GM23248 (cell line): ENCODE measurements at regions not wholly inside any gene's neighbourhood (a gene's known extent, or its start where the extent isn't known, plus 50 kb on each side); places are given as distances from the start of the nearest gene placed in this dataset.

Experiments used
- DNase-seq: peaks from one replicate; pipeline ENCODE4 v3.0.0-alpha.2; 2015
- H2AFZ ChIP-seq: fragments of 200-600 bp; sonication (generic); 2 replicates; pipeline ENCODE4 v1.6.1; 2016; ENCODE audit warnings: antibody characterized with exemption
- H3F3A ChIP-seq: fragments of 200-600 bp; sonication (generic); 2 replicates; pipeline ENCODE4 v1.6.1; 2016; ENCODE audit warnings: mild to moderate bottlenecking, antibody characterized with exemption, mixed run types; ENCODE audit not compliant: insufficient read depth
- H3K27ac ChIP-seq: fragments of 200-600 bp; sonication (generic); 2 replicates; pipeline ENCODE4 v1.5.1; 2016; ENCODE audit warnings: mild to moderate bottlenecking
- H3K27me3 ChIP-seq: fragments of 200-600 bp; sonication (generic); replicated peaks from 2 replicates; pipeline ENCODE4 v1.6.1; 2016; ENCODE audit warnings: mild to moderate bottlenecking; ENCODE audit not compliant: insufficient read depth
- H3K36me3 ChIP-seq: fragments of 200-600 bp; sonication (generic); 2 replicates; pipeline ENCODE4 v1.6.1; 2016; ENCODE audit warnings: low read depth, mild to moderate bottlenecking
- H3K4me1 ChIP-seq: fragments of 200-600 bp; sonication (generic); 2 replicates; pipeline ENCODE4 v1.6.1; 2016; ENCODE audit warnings: mild to moderate bottlenecking; ENCODE audit not compliant: insufficient read depth
- H3K4me2 ChIP-seq: fragments of 200-600 bp; sonication (generic); one replicate; pipeline ENCODE4 v1.6.1; 2016; ENCODE audit warnings: mild to moderate bottlenecking; ENCODE audit not compliant: unreplicated experiment
- H3K4me3 ChIP-seq: fragments of 200-600 bp; sonication (generic); 2 replicates; pipeline ENCODE4 v1.5.1; 2016; ENCODE audit warnings: mild to moderate bottlenecking
- H3K79me2 ChIP-seq: fragments of 200-600 bp; sonication (generic); 2 replicates; pipeline ENCODE4 v1.6.1; 2016; ENCODE audit warnings: mild to moderate bottlenecking; ENCODE audit not compliant: insufficient read depth
- H3K9ac ChIP-seq: fragments of 200-600 bp; sonication (generic); 2 replicates; pipeline ENCODE4 v1.6.1; 2016; ENCODE audit warnings: mild to moderate bottlenecking
- H3K9me2 ChIP-seq: fragments of 200-600 bp; sonication (generic); 2 replicates; pipeline ENCODE4 v1.6.1; 2016; ENCODE audit warnings: mixed run types, mild to moderate bottlenecking, moderate library complexity; ENCODE audit not compliant: insufficient read depth
- H3K9me3 ChIP-seq: fragments of 200-600 bp; sonication (generic); one replicate; pipeline ENCODE4 v1.6.1; 2017; ENCODE audit warnings: low read depth
- H4K20me1 ChIP-seq: fragments of 200-600 bp; sonication (generic); 2 replicates; pipeline ENCODE4 v1.6.0; 2016; ENCODE audit not compliant: insufficient read depth
- EZH2 ChIP-seq: fragments of 200-600 bp; sonication (generic); IDR thresholded peaks from 2 replicates; pipeline ENCODE4 v1.6.1; 2018; ENCODE audit warnings: antibody characterized with exemption, mild to moderate bottlenecking; ENCODE audit not compliant: insufficient read depth, poor library complexity, severe bottlenecking
- EZH2phosphoT487 ChIP-seq: fragments of 200-600 bp; sonication (generic); IDR thresholded peaks from 2 replicates; pipeline ENCODE4 v1.6.1; 2018; ENCODE audit warnings: antibody characterized with exemption, moderate library complexity, mild to moderate bottlenecking, low read depth; ENCODE audit not compliant: insufficient read depth
- WGBS, 2 experiments: methylation state at CpG; one replicate each; pipeline ENCODE4 v1.1.6; 2015 to 2017; ENCODE audit warnings: low lambda C conversion rate in 2 of 2, low coverage in 1 of 2; ENCODE audit errors: missing lambda C conversion rate in 2 of 2; 5-methylcytosine and 5-hydroxymethylcytosine counted together
- in situ Hi-C: fragments of 300-500 bp; cut with MboI; formaldehyde crosslinking; loops from 2 replicates; pipeline ENCODE4 v1.15.0; 2020

GRCh38 chr18:39039813-39040212 lies 1474.2 kb upstream of the CELF4 start:
- no peaks in the 10 kb centered on the region for H3K9me2 ChIP-seq

GRCh38 chr18:39037925-39038324 lies 1472.3 kb upstream of the CELF4 start:
- Histone ChIP-seq H3K9me2 (no peaks in the 10 kb centered on the region), H3K27me3 (no peaks in the 10 kb centered on the region), H3K4me2 (no peak overlapping the region), H3K27ac (no peak overlapping the region), H3K79me2 (no peaks in the 10 kb centered on the region), H3K36me3 (no peaks in the 10 kb centered on the region), H4K20me1 (no peaks in the 10 kb centered on the region), H3K9ac (no peak overlapping the region), H3K9me3 (no peaks in the 10 kb centered on the region), H3K4me1 (no peaks in the 10 kb centered on the region), H3K4me3 (no peak overlapping the region), H2AFZ (no peak overlapping the region), H3F3A (no peaks in the 10 kb centered on the region)
- in situ Hi-C loops: no loop called here
- no peak for DNase-seq
- TF ChIP-seq EZH2phosphoT487 (no peak), EZH2 (no peak)
- WGBS, 2 experiments: 4 to 7% methylated on average over 2 of the region's 2 CpGs

More at GRCh38 chr18:39039813-39040212, 1474.2 kb upstream of the CELF4 start:
- no peak overlapping the region for H3K4me3 ChIP-seq
- no peaks in the 10 kb centered on the region for H3K4me1 ChIP-seq
- no peaks in the 10 kb centered on the region for H3K9me3 ChIP-seq
- no peak overlapping the region for H3K4me2 ChIP-seq
- no peaks in the 10 kb centered on the region for H3F3A ChIP-seq
- no peak for TF ChIP-seq EZH2
- TF ChIP-seq EZH2phosphoT487: no peak
- 2 to 3% methylated on average over 2 of the region's 2 CpGs for WGBS, 2 experiments
- H2AFZ ChIP-seq: no peak overlapping the region
- H3K27ac ChIP-seq: no peak overlapping the region
- no peaks in the 10 kb centered on the region for H4K20me1 ChIP-seq
- no peak for DNase-seq
- no peaks in the 10 kb centered on the region for H3K36me3 ChIP-seq
- in situ Hi-C loops: no loop called here
- no peaks in the 10 kb centered on the region for H3K27me3 ChIP-seq
- H3K79me2 ChIP-seq: no peaks in the 10 kb centered on the region
- H3K9ac ChIP-seq: no peak overlapping the region

- Histone ChIP-seq H3K27ac (no peak overlapping the region), H3K9me2 (no peaks in the 10 kb centered on the region), H3K4me3 (no peak overlapping the region), H3K9me3 (no peaks in the 10 kb centered on the region), H3K4me2 (no peak overlapping the region), H3K4me1 (no peaks in the 10 kb centered on the region), H4K20me1 (no peaks in the 10 kb centered on the region), H3K27me3 (no peaks in the 10 kb centered on the region), H3K79me2 (no peaks in the 10 kb centered on the region), H3F3A (no peaks in the 10 kb centered on the region), H3K36me3 (no peaks in the 10 kb centered on the region), H2AFZ (no peak overlapping the region), H3K9ac (no peak overlapping the region)
- in situ Hi-C loops: no loop called here
- no peak for DNase-seq
- TF ChIP-seq EZH2: no peak
- no peak for TF ChIP-seq EZH2phosphoT487
- 10 to 11% methylated on average over 1 of the region's 1 CpG for WGBS, 2 experiments
Observed at GRCh38 chr18:39033312-39033711, 1467.7 kb upstream of the CELF4 start.

GRCh38 chr18:39031647-39032046 lies 1466.0 kb upstream of the CELF4 start:
- Histone ChIP-seq H3F3A (no peaks in the 10 kb centered on the region), H3K36me3 (no peaks in the 10 kb centered on the region), H4K20me1 (no peaks in the 10 kb centered on the region), H3K27ac (no peak overlapping the region), H3K9me3 (no peaks in the 10 kb centered on the region), H2AFZ (no peak overlapping the region), H3K9ac (no peak overlapping the region), H3K4me2 (no peak overlapping the region), H3K4me1 (no peaks in the 10 kb centered on the region), H3K79me2 (no peaks in the 10 kb centered on the region), H3K27me3 (no peaks in the 10 kb centered on the region), H3K9me2 (no peaks in the 10 kb centered on the region), H3K4me3 (no peak overlapping the region)
- TF ChIP-seq EZH2 (no peak), EZH2phosphoT487 (no peak)
- 20 to 23% methylated on average over 3 of the region's 3 CpGs for WGBS, 2 experiments
- in situ Hi-C loops: no loop called here
- no peak for DNase-seq

GRCh38 chr18:39030124-39030655 lies 1464.6 kb upstream of the CELF4 start:
- Histone ChIP-seq H3F3A (no peaks in the 10 kb centered on the region), H3K27ac (no peak overlapping the region), H3K9ac (no peak overlapping the region), H3K9me2 (no peaks in the 10 kb centered on the region), H2AFZ (no peak overlapping the region), H3K4me1 (no peaks in the 10 kb centered on the region), H3K27me3 (no peaks in the 10 kb centered on the region), H3K79me2 (no peaks in the 10 kb centered on the region), H3K9me3 (no peaks in the 10 kb centered on the region), H3K4me3 (no peak overlapping the region), H3K36me3 (no peaks in the 10 kb centered on the region), H3K4me2 (no peak overlapping the region), H4K20me1 (no peaks in the 10 kb centered on the region)
- WGBS, 2 experiments: 4% methylated on average over 2 of the region's 2 CpGs
- no peak for DNase-seq
- in situ Hi-C loops: no loop called here
- no peak for TF ChIP-seq EZH2
- TF ChIP-seq EZH2phosphoT487: no peak
